Kidney capillary endothelial cell (primary cell): ENCODE measurements at regions not wholly inside any gene's neighbourhood (a gene's known extent, or its start where the extent isn't known, plus 50 kb on each side); places are given as distances from the start of the nearest gene placed in this dataset.
A peak's percentile ranks its signal among the peaks of the same experiment; 100 is the strongest.

Experiments
- DNase-seq: peaks from one replicate; pipeline ENCODE4 v3.0.0-alpha.2; 2018; ENCODE audit warnings: low spot score

DNA sequence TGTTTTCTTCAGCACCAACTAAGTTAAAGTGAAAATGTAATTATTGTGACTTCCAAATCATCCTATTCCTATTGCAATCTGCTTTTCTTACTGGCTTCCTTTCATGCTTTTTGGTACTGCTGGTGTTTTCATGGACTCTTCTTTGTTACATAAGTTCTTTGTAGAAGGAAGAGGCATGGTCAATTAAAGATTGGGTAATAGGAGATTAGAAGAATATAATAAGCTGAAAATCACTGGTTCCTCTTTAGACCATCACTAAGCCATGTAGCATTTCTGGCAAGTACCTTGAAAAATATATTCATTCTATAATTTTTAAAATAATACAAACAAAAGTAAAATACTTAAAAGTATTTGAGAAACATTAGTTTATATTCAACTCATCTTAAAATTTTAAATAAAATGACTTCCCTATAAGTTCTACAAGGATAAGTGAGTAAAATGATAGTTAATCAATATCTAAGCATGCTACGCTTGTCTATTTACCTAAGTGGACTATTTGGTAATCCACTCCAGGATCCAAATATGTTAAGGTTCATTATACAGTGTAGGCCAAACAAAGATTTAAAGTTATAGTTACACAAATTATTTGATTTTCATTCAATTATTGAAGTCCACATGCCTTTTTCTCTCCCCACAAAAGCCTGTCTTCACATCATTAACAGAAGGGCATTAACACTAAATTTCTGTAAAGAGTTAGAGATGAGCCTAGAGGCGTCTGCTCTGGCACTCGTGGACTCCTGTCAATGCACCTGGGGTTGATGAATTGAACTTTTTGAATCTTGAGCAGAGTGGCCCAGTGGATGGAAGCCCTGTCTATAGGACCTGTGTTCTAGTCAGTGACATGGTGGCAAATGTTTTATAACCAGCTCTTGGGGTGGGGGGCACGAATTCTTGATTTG is 408.1 kb downstream of the INHBA start:
- DNase-seq: no peak

DNA sequence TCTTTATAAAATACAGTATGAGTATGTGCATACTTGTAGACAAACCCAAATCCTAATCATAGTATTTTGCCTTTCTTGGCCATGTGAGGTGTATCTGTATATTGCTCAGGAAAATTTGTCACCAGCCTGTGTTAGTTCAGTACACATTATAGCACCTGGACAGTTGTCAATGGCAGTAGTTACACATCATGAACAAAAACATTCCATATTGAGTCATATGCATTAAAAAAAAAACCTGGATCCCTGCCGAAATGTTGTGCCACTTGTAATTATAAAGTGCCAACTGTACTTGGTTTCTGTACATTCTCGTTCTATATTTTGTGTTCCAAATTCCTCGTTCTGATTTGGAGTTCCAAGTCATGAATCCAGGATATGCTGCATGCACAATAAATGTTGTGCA is 410.4 kb downstream of the INHBA start:
- no peak for DNase-seq

DNA sequence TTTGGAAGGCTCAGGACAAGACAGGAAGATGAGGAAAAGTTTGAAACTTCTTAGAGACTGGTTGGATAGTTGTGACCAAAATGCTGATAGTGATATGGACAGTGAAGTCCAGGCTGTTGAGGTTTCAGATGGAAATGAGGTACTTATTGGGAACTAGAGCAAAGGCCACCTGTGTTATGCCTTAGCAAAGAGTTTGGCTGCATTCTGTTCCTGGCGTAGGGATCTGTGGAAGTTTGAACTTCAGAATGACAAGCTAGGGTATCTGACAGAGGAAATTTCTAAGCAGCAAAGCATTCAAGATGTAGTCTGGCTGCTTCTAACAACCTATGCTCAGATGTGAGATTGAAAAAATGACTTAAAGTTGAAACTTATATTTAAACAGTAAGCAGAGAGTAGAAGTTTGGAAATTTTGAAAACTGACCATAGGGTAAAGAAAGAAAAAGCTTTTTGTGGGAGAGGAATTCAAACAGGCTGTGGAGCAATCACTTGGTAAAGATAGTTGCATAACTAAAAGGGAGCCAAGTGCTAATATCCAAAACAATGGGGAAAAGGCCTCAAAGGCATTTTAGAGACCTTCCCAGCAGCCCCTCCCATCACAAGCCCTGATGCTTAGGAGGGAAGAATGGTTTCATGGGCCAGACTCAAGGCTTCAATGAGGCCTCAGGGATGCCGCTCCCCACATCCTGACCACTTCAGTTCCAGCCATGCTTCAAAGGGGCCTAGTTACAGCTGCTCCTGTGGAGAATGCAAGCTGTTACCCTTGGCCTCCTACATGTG is 415.1 kb downstream of the INHBA start:
- no peak for DNase-seq

DNA sequence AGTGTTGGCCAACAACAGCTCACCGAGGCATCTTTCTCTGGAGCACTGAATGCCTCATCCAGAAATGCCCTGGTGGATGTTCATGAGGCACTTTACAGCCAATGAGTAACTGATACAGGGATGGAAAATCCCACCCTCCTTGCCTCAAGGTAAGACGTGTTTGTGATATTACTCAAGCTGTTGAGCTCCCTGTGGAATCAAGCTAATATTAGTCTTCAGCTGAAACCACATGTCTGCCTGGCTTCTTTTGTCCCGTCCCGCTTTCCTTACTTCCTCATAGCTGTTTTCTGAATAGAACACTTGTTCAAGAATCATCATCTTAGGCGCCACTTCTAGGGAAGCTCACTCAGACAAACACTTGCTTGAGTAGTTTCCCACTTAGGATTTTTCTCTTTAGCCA is 422.4 kb downstream of the INHBA start:
- no peak for DNase-seq

DNA sequence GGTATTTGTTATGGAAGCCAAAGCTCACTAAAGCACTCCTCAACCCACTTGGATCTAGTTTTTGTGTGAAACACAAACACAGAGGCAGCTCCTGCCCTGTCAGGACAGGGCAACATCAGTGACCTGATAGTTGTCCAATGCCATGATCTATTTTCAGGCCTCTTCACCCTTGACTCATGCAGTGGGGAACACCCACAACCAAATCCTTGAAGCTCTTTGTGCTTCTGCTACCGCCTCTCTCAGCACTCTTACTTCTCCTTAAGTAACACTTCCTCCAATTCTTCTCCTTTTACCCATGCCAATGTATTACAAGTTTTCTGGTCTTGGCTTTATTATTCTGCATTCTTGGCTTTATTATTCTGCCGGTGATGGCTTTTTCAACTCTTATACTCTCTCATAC is 425.3 kb downstream of the INHBA start:
- DNase-seq: no peak

DNA sequence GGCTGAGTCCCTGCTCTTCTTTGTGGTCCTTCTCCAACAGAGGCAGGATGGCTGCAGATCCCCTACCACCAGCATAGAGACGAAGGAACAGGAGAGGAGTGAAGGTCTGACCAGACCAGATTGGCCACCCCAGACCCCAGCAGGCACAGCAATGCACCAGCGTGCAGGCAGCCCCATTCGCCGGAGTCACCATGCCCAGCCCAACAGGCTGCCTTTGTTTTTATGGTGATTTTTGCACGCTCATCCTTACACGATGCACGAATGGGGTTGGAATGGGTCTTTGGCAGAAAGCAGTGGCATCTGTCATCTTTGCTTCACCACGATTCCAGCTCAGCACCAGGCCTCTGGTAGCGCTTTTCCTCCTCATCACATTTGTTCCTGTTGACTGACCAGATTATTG is 427.6 kb downstream of the INHBA start:
- no peak for DNase-seq

DNA sequence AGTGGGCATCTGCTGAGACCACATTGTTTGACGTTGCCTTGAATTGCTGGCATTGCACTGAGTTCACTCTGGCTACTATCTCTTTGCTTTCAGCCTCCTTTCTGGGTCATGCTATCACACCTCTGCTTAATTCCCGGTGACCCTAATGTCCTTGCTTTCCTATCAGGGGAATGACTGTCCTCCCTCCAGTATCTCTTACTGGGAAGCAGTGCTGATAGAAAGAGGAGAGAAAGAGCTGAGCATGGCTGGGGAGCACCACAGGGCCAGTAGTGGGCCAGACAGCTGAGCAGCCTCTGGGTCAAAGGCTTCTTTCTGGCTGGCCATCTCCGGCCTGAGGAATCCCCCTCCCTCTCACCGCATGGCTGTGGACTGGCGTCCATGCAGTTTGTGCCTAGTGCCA is 428.7 kb downstream of the INHBA start:
- DNase-seq: no peak

DNA sequence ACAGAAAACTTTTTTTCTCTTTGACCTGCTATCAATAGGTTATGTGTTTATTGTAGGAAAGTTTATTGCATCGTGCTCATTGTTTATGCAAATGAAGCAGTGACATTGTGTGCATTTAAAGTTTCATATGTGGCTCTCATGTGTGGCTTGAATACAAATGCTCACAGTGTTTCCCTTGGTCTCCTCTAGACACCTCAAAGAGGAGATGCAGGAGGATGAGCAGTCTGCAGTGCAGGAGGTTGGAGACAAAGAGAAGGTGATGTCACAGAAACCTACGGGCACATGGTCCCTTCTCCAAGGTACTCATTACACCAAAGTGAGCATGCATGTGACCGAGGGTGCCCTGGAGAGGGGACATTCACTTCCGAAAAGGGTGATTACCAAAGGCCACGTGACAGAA is 430.2 kb downstream of the INHBA start:
- DNase-seq: no peak

DNA sequence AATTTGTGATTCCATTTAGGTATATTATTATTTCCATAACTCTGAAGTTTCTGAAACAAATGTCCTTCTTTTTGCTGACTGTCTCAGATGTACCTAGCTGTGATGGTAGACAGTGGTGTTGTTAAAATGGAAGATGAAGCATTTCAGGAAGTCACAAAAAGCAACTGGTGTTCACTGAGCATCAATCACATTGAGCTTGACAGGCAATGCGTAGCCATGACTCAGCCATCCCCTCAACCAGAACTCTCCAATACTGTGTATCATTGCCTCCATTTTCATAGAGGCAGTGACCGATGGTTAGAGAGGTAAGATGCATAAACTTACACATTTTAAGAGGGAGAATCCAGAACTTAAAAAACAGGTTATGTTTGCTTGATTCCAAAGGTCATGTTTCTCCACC is 434.0 kb downstream of the INHBA start:
- peak; percentile 3 for DNase-seq

DNA sequence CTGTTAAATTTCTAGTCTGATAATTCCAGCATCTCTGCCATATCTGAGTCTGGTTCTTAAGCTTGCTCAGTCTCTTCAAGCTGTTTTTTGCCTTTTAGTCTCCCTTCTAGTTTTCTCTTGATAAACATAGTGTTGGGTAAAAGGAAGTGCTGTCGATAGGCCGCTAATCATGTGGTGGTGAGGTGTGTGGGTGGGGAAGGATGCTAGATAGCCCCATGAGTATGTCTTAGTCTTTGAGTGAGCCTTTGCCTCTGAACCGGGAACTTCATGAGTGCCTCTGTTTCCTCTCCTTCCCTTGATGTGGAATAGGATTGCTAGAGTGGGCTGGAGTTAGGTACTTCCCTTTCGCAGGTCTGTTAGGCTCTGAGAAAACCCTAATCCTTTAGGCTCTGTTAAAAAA is 441.8 kb downstream of the INHBA start:
- no peak for DNase-seq

DNA sequence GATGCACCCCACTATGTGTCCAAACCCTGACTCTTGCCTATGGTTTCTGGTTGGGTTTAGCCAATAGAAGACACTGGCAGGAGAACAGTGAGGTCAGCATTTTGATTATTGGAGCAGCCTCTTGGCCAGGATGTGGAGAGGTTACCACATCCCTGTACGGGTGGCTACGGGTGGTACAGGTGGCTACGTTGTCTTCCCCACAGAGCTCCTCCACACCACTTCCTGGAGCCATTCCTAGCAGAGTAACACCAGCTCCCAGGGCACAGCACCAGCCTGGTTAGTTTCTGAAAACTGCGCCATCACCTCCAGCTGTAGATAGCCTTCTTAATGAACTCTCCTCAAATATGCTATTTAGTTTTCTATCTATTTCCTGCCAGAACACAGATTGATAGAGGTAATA is 445.2 kb downstream of the INHBA start:
- DNase-seq: no peak

DNA sequence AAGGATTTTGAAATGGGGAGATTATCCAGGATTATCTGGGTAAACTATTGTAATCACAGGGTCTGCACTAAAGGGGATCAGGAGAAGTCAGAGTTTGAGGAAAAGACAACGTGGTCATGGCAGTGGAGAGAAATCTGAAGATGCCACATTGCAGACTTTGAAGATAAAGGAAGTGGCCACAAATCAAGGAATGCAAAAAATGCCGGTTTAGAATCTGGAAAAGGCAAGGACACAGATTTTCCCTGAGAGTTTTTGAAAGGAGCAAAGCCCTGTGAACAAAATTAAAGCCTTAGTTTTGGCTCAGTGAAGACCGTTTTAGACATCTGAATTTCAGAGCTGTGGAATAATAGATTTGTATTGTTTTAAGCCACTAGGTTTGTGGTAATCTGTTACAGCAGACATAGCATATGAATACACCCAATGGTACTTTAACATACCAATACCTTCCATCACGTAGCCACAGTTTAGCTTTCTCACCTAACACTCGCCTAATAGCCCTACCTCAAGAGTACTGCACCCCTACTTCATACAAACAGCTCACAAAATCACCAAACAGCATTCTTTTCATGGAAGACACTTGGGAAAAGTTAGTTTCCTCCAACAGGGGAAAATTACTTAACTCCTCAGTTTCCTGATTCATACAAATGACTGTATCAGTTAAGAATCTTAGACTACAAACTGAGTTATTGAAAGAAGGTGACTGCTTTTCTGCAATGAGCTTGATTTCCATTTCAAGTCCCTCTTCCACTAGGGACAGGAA is 446.5 kb downstream of the INHBA start:
- no peak for DNase-seq

DNA sequence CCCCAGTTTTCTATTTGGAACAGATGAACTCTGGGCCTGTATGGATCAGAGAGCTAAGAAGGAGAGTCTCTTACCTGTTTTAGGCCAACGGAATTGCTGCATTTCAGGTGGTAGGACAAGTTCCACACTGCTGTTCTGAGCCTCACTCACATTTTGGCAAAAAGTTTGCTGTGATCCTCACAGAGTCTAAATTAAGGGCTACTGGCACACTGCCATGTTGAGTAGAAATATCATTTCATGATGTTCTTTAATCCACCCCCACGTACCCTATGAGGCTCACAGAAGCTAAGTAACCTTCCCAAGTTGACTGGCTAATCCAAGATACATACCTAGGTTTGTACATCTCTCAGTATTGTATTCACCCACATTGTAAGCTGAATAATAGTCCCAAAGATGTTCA is 447.2 kb downstream of the INHBA start:
- no peak for DNase-seq

DNA sequence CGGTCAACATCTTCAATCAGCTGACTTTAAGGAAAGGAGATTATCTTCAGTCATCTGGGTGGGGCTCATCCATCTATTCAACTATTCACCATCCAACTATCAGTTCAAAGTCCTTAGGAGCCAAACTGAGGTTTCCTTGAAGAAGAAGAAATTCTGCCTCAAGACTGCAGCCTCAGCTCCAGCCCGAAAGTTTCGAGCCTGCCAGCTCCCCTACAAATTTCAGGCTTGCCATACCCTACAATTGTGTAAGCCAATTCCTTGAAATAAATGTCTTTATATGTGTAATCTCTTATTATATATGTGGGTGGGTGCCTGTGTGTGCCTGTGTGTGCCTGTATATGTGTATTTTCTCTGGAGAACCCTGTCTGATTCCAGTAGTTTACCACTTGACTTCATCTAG is 447.8 kb downstream of the INHBA start:
- DNase-seq: no peak

DNA sequence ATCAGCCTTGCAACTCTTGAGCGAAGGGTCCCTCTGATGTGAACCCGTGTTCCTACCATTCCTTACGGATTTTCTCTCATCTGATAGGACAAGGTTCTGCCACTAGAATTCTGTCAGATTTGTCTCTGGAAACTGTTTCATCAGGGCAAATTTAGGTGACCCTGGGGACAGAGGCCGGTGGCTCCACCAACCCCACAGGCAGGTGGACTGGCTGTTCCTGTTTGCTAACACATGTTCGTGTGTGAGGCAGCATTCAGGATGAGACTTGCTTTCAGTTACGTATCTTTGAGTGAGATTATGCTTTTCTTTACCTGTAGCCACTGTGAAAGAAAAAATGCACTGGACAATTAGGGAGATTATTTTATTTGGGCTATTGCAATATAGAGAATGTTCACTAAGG is 449.9 kb downstream of the INHBA start:
- DNase-seq: no peak

DNA sequence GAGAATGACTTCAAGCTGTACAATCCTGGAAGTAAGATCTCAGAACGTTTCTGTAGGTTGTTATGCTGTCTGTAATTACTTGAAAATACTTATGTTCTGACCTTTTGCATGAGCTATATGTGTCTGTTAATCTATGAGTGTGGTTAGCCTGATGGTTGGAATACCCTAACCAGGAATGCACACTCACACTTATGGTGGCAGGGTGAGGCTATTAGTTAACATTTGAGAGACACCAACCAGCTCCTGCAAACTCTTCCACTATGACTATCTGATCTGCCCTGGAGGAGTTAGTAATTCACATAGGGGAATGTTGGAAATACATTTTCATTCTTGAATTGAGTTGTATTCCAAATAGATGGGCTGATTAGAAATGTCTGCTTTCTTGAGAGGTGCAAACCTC is 450.3 kb downstream of the INHBA start:
- DNase-seq: no peak

DNA sequence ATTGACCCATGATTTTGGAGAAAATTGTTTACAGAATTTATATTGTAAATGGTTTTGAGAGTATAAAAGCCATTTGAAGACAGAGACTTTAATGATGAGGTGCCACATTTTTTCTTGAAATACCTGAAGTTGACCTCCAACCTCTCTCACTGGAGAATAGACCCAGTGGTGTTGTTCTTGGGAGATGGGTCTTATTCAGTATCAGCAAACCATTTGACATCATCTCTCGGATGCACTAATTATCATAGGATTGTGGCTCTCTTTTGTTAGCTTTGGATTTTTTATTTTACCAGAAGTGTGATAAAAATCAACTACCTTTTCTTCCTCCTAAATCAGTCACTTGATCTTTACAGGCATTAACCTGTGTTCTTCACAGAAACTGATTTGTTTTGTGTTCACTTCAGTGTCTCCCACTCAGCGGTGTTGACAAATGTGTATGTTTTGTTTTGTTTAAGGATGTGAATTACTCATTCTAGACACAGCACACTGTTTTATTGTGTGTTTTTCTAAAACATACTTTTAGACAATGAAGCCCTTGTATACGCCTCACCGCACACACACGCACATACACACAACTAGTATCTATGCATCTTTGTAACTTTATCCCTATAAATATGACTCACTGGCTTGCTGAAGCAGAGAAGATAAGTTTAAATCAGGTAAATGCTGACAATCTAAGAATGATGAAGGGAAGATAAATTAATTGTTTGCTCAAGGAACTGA is 455.6 kb downstream of the INHBA start:
- no peak for DNase-seq

DNA sequence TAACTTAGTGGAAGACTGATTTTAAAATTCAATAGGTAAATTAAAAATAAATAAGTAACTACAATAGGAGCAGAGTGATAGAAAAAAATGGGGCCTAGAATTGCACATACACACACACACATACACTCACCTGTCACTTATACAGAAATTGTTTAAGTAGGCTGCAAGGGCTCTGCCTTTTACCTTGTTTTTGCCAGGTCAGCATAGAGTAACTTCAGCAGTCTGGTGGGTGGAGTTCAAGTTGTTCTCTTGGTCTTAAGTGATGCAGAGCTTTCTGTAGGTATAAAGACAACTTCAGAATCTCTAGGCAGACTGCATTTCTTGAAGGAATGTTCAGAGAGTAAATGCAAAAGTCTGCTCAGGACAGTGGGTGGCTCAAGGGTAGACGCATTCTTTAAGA is 457.0 kb downstream of the INHBA start:
- DNase-seq: no peak

DNA sequence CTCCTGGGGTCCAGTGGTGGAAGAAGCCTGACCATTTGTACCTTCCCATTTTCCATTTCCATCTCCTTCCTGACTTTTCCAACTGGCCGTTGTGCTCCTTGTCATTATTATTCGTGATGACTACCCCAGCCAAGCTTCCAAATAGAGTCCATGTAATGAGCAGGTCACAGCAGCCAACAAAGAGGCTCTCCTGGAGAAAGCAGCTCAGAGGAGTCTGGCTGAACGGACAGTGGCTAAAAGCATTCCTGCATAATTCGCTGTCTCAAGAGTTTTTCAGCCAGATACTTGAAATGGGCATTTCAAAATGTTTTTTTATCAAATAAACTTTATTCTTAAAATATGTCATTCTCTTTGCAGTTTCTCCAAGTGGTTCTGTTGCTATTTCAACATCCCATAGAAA is 458.6 kb downstream of the INHBA start:
- no peak for DNase-seq

DNA sequence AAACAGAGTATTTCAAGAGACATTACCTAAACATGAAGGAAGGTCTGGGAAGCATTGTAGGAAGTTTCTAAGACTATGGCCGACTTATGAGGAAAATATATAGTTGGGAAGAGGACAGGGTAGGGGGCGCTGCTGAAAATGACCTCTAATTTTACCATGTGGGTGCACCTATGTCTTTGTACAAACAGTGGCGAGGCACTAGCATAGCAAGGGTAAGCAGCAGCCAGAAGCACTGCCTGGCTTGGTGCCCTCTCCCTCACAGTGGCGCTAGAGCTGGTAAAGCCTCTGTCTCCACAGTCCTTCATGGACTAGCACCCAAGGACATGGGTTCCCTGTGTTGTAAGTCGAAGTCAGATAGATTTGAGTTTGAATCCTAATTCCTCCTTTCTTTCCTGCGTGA is 461.2 kb downstream of the INHBA start:
- no peak for DNase-seq

DNA sequence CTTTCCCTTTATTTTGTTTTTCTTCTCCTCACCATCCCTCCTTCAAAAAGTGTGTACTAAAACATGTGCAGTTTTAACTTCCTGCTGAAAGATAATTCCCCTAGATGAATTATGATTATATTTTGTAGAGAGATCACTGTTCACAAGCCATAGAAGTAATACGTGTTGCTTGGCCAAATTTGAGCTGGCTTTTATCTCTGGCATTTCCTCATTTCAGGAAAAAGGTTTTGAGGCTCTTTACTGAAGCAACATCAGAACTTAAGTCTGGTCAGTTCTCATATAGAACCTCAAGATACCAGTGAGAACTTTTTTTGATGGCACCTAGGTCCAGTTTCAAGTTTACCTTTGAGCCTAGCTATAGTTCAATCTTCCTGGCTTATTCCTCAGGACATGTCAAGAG is 463.3 kb downstream of the INHBA start:
- no peak for DNase-seq

DNA sequence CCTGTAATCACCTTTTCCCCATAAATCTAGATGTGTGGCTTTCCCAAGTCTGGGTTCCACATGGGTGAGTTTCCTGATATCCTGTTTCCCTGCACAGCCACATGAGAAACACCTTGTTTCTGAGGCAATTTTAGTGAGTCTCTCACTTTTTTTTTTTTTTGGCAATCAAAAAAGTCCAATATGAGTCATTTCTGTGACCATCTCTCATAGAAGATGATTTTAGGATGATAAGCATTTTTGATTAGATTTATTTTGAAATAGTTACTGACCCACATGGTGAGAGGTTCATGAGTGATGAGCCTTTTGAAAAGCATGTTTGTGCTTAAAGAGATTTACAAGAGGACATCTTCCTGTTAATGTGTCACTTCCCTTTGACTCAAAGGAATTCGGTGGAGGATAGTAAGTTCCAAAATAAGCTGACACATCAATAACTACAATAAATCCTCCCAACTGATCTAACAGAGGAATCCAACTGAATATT is 464.0 kb downstream of the INHBA start:
- peak; percentile 83 for DNase-seq
